Heart left ventricle (tissue), 16 donors: ENCODE measurements at regions not wholly inside any gene's neighbourhood (a gene's known extent, or its start where the extent isn't known, plus 50 kb on each side); places are given as distances from the start of the nearest gene placed in this dataset.

ENCODE experiments used
- ATAC-seq, 4 donors: fragments of 200-7000 bp; cut with Tn5 transposase; one replicate each; pipeline ENCODE4 v1.9.1; 2020 to 2022; ENCODE audit warnings: moderate library complexity in 4 of 4, mild to moderate bottlenecking in 3 of 4, moderate number of reproducible peaks in 1 of 4
- DNase-seq, 5 donors: peaks; one replicate each; pipeline ENCODE4 v3.0.0-alpha.2; 2020
- H3K27ac ChIP-seq, 12 donors: fragments of 200-600 bp; sonication (generic) in 4 of 12; one replicate each; pipeline versions ENCODE4 v1.5.0 to v1.8.0; 2016 to 2022; ENCODE audit warnings: mild to moderate bottlenecking in 2 of 12
- H3K27me3 ChIP-seq, 9 donors: fragments of 200-600 bp; sonication (generic) in 2 of 9; one replicate each; pipeline versions ENCODE4 v1.5.1 to v1.8.0; 2016 to 2022; ENCODE audit warnings: mild to moderate bottlenecking in 3 of 9
- H3K36me3 ChIP-seq, 9 donors: fragments of 200-600 bp; sonication (generic) in 2 of 9; one replicate each; pipeline versions ENCODE4 v1.5.0 to v1.8.0; 2018 to 2022; ENCODE audit warnings: mild to moderate bottlenecking in 2 of 9
- H3K4me1 ChIP-seq, 12 donors: fragments of 200-600 bp; sonication (generic) in 4 of 12; one replicate each; pipeline versions ENCODE4 v1.5.0 to v1.8.0; 2016 to 2022; ENCODE audit warnings: mild to moderate bottlenecking in 3 of 12
- H3K4me3 ChIP-seq, 12 donors: fragments of 200-600 bp; sonication (generic) in 4 of 12; one replicate each; pipeline versions ENCODE4 v1.5.0 to v1.8.0; 2017 to 2022; ENCODE audit warnings: mild to moderate bottlenecking in 9 of 12, moderate library complexity in 4 of 12
- H3K9me3 ChIP-seq, 12 donors: fragments of 200-600 bp; sonication (generic) in 4 of 12; one replicate each; pipeline versions ENCODE4 v1.5.0 to v1.8.0; 2016 to 2022; ENCODE audit warnings: mild to moderate bottlenecking in 1 of 12
- POLR2A ChIP-seq, 2 donors: fragments of 450-650 bp; IDR thresholded peaks; one replicate each; pipeline ENCODE4 v1.6.1; 2017; ENCODE audit warnings: antibody characterized with exemption in 2 of 2, mild to moderate bottlenecking in 2 of 2, moderate library complexity in 2 of 2
- WGBS, 4 donors: extraction: QIAGEN DNeasy Blood & Tissue Kit in 2 of 4; methylation state at CpG; one replicate each; pipeline versions ENCODE4 v1.1.5 to v1.1.7; 2013 to 2018; 5-methylcytosine and 5-hydroxymethylcytosine counted together
- intact Hi-C, 10 donors: fragments of 100-400 bp; cut with DNase I; formaldehyde crosslinking; loops; one replicate each; pipeline versions ENCODE4 v1.11.1 to v1.14.2; 2022
- TF ChIP-seq, protein P1 (sequence below), 12 donors: fragments of 200-600 bp; sonication (generic) in 4 of 12; IDR thresholded peaks; one replicate each; pipeline versions ENCODE4 v1.5.0 to v1.8.0; 2018 to 2022; ENCODE audit warnings: antibody characterized with exemption in 12 of 12, mild to moderate bottlenecking in 5 of 12
- donor health status: ischemic (EF 13 %, LVEDD 7.1; RV severe dilation, severe dysfunction).
- donor health status: healthy with polysubstance abuse.
- donor health status: DM: no; HTN: yes; CAD: no.
- donor health status: DM: no; HTN: no; CAD: no.
- donor health status: ischemic (EF 25% LVEDD 6.9; RV normal size, moderate dysfunction).
- donor health status: ischemic (EF 25% LVEDD 5.7; RV mildly dilated, moderate dysfunction).
- donor health status: healthy.
- donor health status: DM: yes; HTN: yes; CAD: no.
- donor health status: ischemic (EF 35%, LVEDD 5.7; RV mildly dilated, moderate dysfunction).
- donor health status: nonischemic (EF 11% LVEDD 7.7; RV severe dilation, severe dysfunction).
- donor health status: DM: yes; HTN: yes; CAD: no.
- donor health status: PGD.
- donor health status: ischemic (EF 29% LVEDD 5.4; RV normal size, mild dysfunction).
- donor health status: nonischemic (EF 23%, LVEDD 6.1; RV moderate dilation, normal function).

- TF ChIP-seq POLR2A (IDR thresholded peaks at IDR 0.05), result no peak
- TF ChIP-seq, protein P1, sequence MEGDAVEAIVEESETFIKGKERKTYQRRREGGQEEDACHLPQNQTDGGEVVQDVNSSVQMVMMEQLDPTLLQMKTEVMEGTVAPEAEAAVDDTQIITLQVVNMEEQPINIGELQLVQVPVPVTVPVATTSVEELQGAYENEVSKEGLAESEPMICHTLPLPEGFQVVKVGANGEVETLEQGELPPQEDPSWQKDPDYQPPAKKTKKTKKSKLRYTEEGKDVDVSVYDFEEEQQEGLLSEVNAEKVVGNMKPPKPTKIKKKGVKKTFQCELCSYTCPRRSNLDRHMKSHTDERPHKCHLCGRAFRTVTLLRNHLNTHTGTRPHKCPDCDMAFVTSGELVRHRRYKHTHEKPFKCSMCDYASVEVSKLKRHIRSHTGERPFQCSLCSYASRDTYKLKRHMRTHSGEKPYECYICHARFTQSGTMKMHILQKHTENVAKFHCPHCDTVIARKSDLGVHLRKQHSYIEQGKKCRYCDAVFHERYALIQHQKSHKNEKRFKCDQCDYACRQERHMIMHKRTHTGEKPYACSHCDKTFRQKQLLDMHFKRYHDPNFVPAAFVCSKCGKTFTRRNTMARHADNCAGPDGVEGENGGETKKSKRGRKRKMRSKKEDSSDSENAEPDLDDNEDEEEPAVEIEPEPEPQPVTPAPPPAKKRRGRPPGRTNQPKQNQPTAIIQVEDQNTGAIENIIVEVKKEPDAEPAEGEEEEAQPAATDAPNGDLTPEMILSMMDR (IDR thresholded peaks at IDR 0.05), result no peak
- ATAC-seq, result no peak
- H3K27me3 ChIP-seq, result no peaks in the 10 kb centered on the region
- intact Hi-C loops, result no loop called here
- H3K4me3 ChIP-seq, result no peak overlapping the region
- H3K36me3 ChIP-seq, result no peaks in the 10 kb centered on the region
- no peak overlapping the region for H3K27ac ChIP-seq
- no peaks in the 10 kb centered on the region for H3K4me1 ChIP-seq
- H3K9me3 ChIP-seq, result no peaks in the 10 kb centered on the region
- no peak for DNase-seq
- WGBS, 4 donors, result 46 to 58% (median 54%) methylated on average over 4 of the region's 4 CpGs
Measured at GRCh38 chr14:38536376-38537038, 280.6 kb upstream of the CLEC14A start.

- Histone ChIP-seq H3K4me1 (no peaks in the 10 kb centered on the region), H3K4me3 (no peak overlapping the region), H3K36me3 (no peaks in the 10 kb centered on the region), H3K27me3 (no peaks in the 10 kb centered on the region), H3K27ac (no peak overlapping the region), H3K9me3 (no peaks in the 10 kb centered on the region)
- TF ChIP-seq, protein P1 (IDR thresholded peaks at IDR 0.05), result no peak
- TF ChIP-seq POLR2A (IDR thresholded peaks at IDR 0.05), result no peak
- ATAC-seq, result no peak
- DNase-seq, result no peak
- intact Hi-C loops, result no loop called here
Measured at GRCh38 chr14:38528582-38528981, 272.7 kb upstream of the CLEC14A start.

DNA sequence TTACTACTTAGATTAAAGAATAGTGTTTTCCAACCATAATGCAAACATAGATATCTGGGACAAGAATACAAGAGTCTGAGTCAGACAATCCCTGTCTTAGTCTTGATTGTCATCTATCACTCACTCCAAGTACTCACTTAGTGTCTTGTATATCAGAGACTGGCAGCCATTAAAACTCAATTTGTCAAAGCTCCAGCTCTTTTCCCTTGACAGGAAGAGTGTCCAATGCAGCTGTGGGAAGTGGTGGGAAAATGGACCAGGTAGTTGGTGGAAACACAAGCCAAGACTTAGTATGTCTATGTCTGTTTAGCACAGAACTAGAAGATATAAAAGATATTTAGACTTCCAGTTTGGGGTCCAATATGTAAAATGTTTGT is 271.6 kb upstream of the CLEC14A start:
- no peak for TF ChIP-seq POLR2A (IDR thresholded peaks at IDR 0.05)
- TF ChIP-seq, protein P1 (IDR thresholded peaks at IDR 0.05), result no peak
- Histone ChIP-seq H3K4me3 (no peak overlapping the region), H3K4me1 (no peaks in the 10 kb centered on the region), H3K9me3 (no peaks in the 10 kb centered on the region), H3K36me3 (no peaks in the 10 kb centered on the region), H3K27me3 (no peaks in the 10 kb centered on the region), H3K27ac (no peak overlapping the region)
- intact Hi-C loops, result no loop called here
- no peak for DNase-seq
- ATAC-seq, result no peak

DNA sequence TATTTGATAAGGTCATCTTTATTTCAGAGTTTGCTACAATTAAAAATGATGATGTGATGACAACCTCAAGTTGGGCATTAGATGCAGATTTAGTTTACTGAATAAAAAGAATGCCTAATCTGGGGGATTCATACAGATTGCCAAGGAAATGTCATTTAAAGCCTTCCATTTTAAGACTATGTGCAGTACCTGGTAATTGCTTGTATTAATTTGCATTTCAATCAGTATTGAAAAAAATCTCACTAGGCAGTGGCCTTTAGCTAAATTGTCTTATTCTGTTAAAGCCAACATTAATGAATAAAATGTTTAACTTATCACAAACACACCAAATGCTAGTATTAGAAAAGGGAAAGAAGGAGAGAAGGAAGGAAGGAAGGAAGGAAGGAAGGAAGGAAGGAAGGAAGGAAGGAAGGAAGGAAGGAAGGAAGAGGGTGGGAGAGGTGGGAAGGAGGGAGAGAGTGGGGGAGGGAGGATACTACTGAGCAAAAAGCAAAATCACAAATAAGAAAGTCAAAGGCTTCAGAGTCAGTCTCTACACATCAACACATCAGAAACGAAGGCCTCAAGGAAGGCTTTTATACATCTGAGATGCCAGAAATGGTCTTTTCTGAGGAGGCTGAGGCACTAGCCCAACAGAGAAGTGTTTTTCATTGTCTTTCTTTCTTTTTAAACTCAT is 271.1 kb upstream of the CLEC14A start:
- Histone ChIP-seq H3K27me3 (no peaks in the 10 kb centered on the region), H3K4me3 (no peak overlapping the region), H3K9me3 (no peaks in the 10 kb centered on the region), H3K36me3 (no peaks in the 10 kb centered on the region), H3K27ac (no peak overlapping the region), H3K4me1 (no peaks in the 10 kb centered on the region)
- 79 to 87% (median 80%) methylated on average over 1 of the region's 1 CpG for WGBS, 4 donors
- no peak for TF ChIP-seq POLR2A (IDR thresholded peaks at IDR 0.05)
- TF ChIP-seq, protein P1 (IDR thresholded peaks at IDR 0.05), result no peak
- intact Hi-C loops, result no loop called here
- no peak for ATAC-seq
- DNase-seq, result no peak
